HUDEP-2 (cell line): ENCODE measurements at regions not wholly inside any gene's neighbourhood (a gene's known extent, or its start where the extent isn't known, plus 50 kb on each side); places are given as distances from the start of the nearest gene placed in this dataset.
"Not testable (repeated sequence)": the region's sequence is repeated elsewhere in the genome, so short reads cannot be mapped to it uniquely, and the experiment has no call there.

Experiments used
- DNase-seq, 76 experiments: peaks; one replicate each; lab custom pipeline; 2025; ENCODE audit not compliant: unreplicated experiment in 76 of 76; lab: John Stamatoyannopoulos, UW

- no peak for DNase-seq
Measured at GRCh38 chr18:10322435-10322834, 132.0 kb upstream of the APCDD1 start.

- DNase-seq, result no peak
Measured at GRCh38 chr18:10329101-10329500, 125.3 kb upstream of the APCDD1 start.

- DNase-seq, result no peak
Measured at GRCh38 chr18:10330428-10330827, 124.0 kb upstream of the APCDD1 start.

GRCh38 chr18:10332452-10332851 lies 122.0 kb upstream of the APCDD1 start:
- DNase-seq, result no peak

GRCh38 chr18:10336749-10337350 lies 117.6 kb upstream of the APCDD1 start:
- DNase-seq, result no peak

GRCh38 chr18:10340821-10341220 lies 113.6 kb upstream of the APCDD1 start:
- no peak for DNase-seq

GRCh38 chr18:10343778-10344177 lies 110.7 kb upstream of the APCDD1 start:
- DNase-seq, result no peak

- DNase-seq, result no peak
Measured at GRCh38 chr18:10346749-10347415, 107.6 kb upstream of the APCDD1 start.

- DNase-seq, result no peak
Measured at GRCh38 chr18:10349561-10349960, 104.9 kb upstream of the APCDD1 start.

GRCh38 chr18:10350661-10351060 lies 103.8 kb upstream of the APCDD1 start:
- DNase-seq, result no peak

GRCh38 chr18:10351219-10351818 lies 103.1 kb upstream of the APCDD1 start:
- no peak for DNase-seq

- no peak for DNase-seq
Measured at GRCh38 chr18:10351858-10352257, 102.6 kb upstream of the APCDD1 start.

GRCh38 chr18:10352671-10353070 lies 101.8 kb upstream of the APCDD1 start:
- no peak for DNase-seq

- no peak for DNase-seq
Measured at GRCh38 chr18:10353791-10354190, 100.6 kb upstream of the APCDD1 start.

- DNase-seq, result no peak
Measured at GRCh38 chr18:10354241-10354811, 100.1 kb upstream of the APCDD1 start.

GRCh38 chr18:10354890-10355289 lies 99.5 kb upstream of the APCDD1 start:
- no peak for DNase-seq

GRCh38 chr18:10356999-10357398 lies 97.4 kb upstream of the APCDD1 start:
- DNase-seq, result not testable (repeated sequence)

- DNase-seq, result no peak
Measured at GRCh38 chr18:10361660-10362059, 92.8 kb upstream of the APCDD1 start.

- DNase-seq, result no peak
Measured at GRCh38 chr18:10365021-10365500, 89.4 kb upstream of the APCDD1 start.

GRCh38 chr18:10365901-10366300 lies 88.5 kb upstream of the APCDD1 start:
- no peak for DNase-seq

- no peak for DNase-seq
Measured at GRCh38 chr18:10367836-10368235, 86.6 kb upstream of the APCDD1 start.
